ENCODE measurements at regions not wholly inside any gene's neighbourhood (a gene's known extent, or its start where the extent isn't known, plus 50 kb on each side); places are given as distances from the start of the nearest gene placed in this dataset.

DNA sequence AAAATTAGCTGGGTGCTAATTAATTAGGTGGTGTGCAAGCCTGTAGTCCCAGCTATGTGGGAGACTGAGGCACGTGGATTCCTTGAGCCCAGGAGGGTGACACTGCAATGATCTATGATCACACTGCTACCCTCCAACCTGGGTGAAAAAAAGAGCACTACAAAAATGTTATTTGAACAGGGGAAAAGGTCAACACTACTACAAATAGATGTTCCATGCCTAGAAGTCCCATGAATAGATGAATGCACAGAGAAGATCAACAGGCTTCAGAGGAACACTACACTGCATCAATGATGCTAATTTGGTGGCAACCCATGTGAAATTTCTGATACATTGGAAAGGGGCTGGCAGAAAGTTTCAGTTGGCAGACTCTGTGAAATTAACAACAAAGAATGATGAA is 105.4 kb upstream of the FHIT start:
- H3K4me3 Mint-ChIP-seq (ENCODE audit: unreplicated experiment) = no peak overlapping the region
- ChIA-PET CTCF (no interaction called here), POLR2A (no interaction called here)
- Histone ChIP-seq H3K4me1 (no peaks in the 10 kb centered on the region), H3K4me3 (ENCODE audit: low read depth, low read length) (no peak overlapping the region), H3K27me3 (replicated peaks; ENCODE audit: control insufficient read depth, insufficient read depth, low read length) (no peaks in the 10 kb centered on the region), H3K9me3 (no peaks in the 10 kb centered on the region), H3K36me3 (ENCODE audit: control insufficient read depth, insufficient read depth, low read length) (no peaks in the 10 kb centered on the region)
- no TSS peak for BruUV-seq (replicated peaks)
- TF ChIP-seq, protein P1, sequence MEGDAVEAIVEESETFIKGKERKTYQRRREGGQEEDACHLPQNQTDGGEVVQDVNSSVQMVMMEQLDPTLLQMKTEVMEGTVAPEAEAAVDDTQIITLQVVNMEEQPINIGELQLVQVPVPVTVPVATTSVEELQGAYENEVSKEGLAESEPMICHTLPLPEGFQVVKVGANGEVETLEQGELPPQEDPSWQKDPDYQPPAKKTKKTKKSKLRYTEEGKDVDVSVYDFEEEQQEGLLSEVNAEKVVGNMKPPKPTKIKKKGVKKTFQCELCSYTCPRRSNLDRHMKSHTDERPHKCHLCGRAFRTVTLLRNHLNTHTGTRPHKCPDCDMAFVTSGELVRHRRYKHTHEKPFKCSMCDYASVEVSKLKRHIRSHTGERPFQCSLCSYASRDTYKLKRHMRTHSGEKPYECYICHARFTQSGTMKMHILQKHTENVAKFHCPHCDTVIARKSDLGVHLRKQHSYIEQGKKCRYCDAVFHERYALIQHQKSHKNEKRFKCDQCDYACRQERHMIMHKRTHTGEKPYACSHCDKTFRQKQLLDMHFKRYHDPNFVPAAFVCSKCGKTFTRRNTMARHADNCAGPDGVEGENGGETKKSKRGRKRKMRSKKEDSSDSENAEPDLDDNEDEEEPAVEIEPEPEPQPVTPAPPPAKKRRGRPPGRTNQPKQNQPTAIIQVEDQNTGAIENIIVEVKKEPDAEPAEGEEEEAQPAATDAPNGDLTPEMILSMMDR (IDR thresholded peaks at IDR 0.05; ENCODE audit: insufficient read depth in 1 of 2, low read depth in 1 of 2, low read length in 1 of 2, severe bottlenecking in 1 of 2, unreplicated experiment in 1 of 2) = no peak
- peaks cover 13% of the 10 kb centered on the region for H3K27me3 Mint-ChIP-seq (ENCODE audit: insufficient read depth, unreplicated experiment)
- no peak for DNase-seq
- H3K27ac Mint-ChIP-seq (ENCODE audit: unreplicated experiment) = no peak overlapping the region
- intact Hi-C loops (cut with micrococcal nuclease; ENCODE audit: unreplicated experiment) = no loop called here
- H3K36me3 Mint-ChIP-seq (ENCODE audit: insufficient read depth, unreplicated experiment) = no peaks in the 10 kb centered on the region
- no peaks in the 10 kb centered on the region for H3K4me1 Mint-ChIP-seq (ENCODE audit: low read depth, unreplicated experiment)
- H3K9me3 Mint-ChIP-seq (ENCODE audit: unreplicated experiment) = no peaks in the 10 kb centered on the region

DNA sequence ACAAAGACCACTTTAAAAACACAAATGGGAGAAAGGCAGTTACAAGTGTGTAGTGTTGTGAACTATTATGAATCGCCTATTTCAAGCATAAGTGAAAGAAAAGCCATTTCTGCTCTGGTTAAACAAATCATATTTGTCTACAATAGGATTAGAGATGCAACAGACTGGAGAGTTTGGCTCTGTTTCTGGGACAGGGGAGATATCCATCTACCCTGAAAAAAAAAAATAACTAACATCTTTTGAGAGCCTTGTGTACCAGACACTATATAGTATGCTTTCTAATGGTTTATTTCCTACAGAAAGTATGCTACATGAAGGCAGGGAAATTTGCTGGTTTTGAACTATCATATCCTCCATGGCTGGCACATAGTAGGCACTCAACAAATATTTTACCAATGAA is 106.7 kb upstream of the FHIT start:
- Histone ChIP-seq H3K27me3 (replicated peaks; ENCODE audit: control insufficient read depth, insufficient read depth, low read length) (no peaks in the 10 kb centered on the region), H3K9me3 (no peaks in the 10 kb centered on the region), H3K4me3 (ENCODE audit: low read depth, low read length) (no peak overlapping the region), H3K36me3 (ENCODE audit: control insufficient read depth, insufficient read depth, low read length) (no peaks in the 10 kb centered on the region), H3K4me1 (no peaks in the 10 kb centered on the region)
- CTCF ChIA-PET = no interaction called here
- H3K4me3 Mint-ChIP-seq (ENCODE audit: unreplicated experiment) = no peak overlapping the region
- intact Hi-C loops (cut with micrococcal nuclease; ENCODE audit: unreplicated experiment) = no loop called here
- POLR2A ChIA-PET = no interaction called here
- no peaks in the 10 kb centered on the region for H3K36me3 Mint-ChIP-seq (ENCODE audit: insufficient read depth, unreplicated experiment)
- H3K9me3 Mint-ChIP-seq (ENCODE audit: unreplicated experiment) = no peaks in the 10 kb centered on the region
- no peak for DNase-seq
- no TSS peak for BruUV-seq (replicated peaks)
- no peaks in the 10 kb centered on the region for H3K4me1 Mint-ChIP-seq (ENCODE audit: low read depth, unreplicated experiment)
- H3K27me3 Mint-ChIP-seq (ENCODE audit: insufficient read depth, unreplicated experiment) = peaks cover 13% of the 10 kb centered on the region
- TF ChIP-seq, protein P1 (IDR thresholded peaks at IDR 0.05; ENCODE audit: insufficient read depth in 1 of 2, low read depth in 1 of 2, low read length in 1 of 2, severe bottlenecking in 1 of 2, unreplicated experiment in 1 of 2) = no peak
- no peak overlapping the region for H3K27ac Mint-ChIP-seq (ENCODE audit: unreplicated experiment)

DNA sequence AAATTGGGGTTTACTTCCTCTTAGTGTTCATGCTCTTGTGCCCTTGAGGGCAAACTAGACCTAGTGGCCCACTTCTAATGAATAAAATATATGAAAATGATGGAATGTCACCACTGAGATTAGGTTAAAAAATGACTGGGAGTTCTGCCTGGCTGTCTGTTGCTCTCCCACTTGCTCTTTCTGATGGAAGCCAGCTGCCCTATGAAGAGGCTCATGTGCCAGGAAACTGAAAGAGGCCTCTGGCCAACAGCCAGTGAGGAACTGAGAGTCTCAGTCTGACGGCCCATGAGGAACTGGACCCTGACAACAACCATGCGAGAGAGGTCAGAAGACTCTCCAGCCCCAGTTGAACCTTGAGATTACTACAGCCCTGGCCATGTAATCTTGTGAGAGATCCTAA is 107.1 kb upstream of the FHIT start:
- Mint-ChIP-seq H3K9me3 (ENCODE audit: unreplicated experiment) (no peaks in the 10 kb centered on the region), H3K4me1 (ENCODE audit: low read depth, unreplicated experiment) (no peaks in the 10 kb centered on the region), H3K27ac (ENCODE audit: unreplicated experiment) (no peak overlapping the region), H3K4me3 (ENCODE audit: unreplicated experiment) (no peak overlapping the region), H3K27me3 (ENCODE audit: insufficient read depth, unreplicated experiment) (peaks cover 13% of the 10 kb centered on the region), H3K36me3 (ENCODE audit: insufficient read depth, unreplicated experiment) (no peaks in the 10 kb centered on the region)
- TF ChIP-seq, protein P1 (IDR thresholded peaks at IDR 0.05; ENCODE audit: insufficient read depth in 1 of 2, low read depth in 1 of 2, low read length in 1 of 2, severe bottlenecking in 1 of 2, unreplicated experiment in 1 of 2) = no peak
- no peaks in the 10 kb centered on the region for H3K4me1 ChIP-seq
- intact Hi-C loops (cut with micrococcal nuclease; ENCODE audit: unreplicated experiment) = no loop called here
- no peaks in the 10 kb centered on the region for H3K27me3 ChIP-seq (replicated peaks; ENCODE audit: control insufficient read depth, insufficient read depth, low read length)
- no peak overlapping the region for H3K4me3 ChIP-seq (ENCODE audit: low read depth, low read length)
- BruUV-seq (replicated peaks) = no TSS peak
- H3K9me3 ChIP-seq = no peaks in the 10 kb centered on the region
- CTCF ChIA-PET = no interaction called here
- POLR2A ChIA-PET = no interaction called here
- DNase-seq = no peak
- H3K36me3 ChIP-seq (ENCODE audit: control insufficient read depth, insufficient read depth, low read length) = no peaks in the 10 kb centered on the region
